HG02970 (cell line): ENCODE measurements at regions not wholly inside any gene's neighbourhood (a gene's known extent, or its start where the extent isn't known, plus 50 kb on each side); places are given as distances from the start of the nearest gene placed in this dataset.
"Not testable (repeated sequence)": the region's sequence is repeated elsewhere in the genome, so short reads cannot be mapped to it uniquely, and the experiment has no call there.

Experiments used
- ATAC-seq: cut with Tn5 transposase; IDR thresholded peaks from one replicate; pipeline ENCODE4 v1.9.1; 2021; ENCODE audit warnings: mild to moderate bottlenecking, moderate library complexity, moderate number of reproducible peaks; ENCODE audit not compliant: unreplicated experiment, low FRiP score

GRCh38 chr16:29175411-29176153, 190.7 kb downstream of the LAT start:
- ATAC-seq, result not testable (repeated sequence)

- ATAC-seq, result not testable (repeated sequence)
Measured at GRCh38 chr16:29173371-29174305, 188.8 kb downstream of the LAT start.

GRCh38 chr16:29172098-29172724, 187.4 kb downstream of the LAT start:
- ATAC-seq, result not testable (repeated sequence)

- not testable (repeated sequence) for ATAC-seq
Measured at GRCh38 chr16:29171296-29171695, 186.4 kb downstream of the LAT start.

- ATAC-seq, result not testable (repeated sequence)
Measured at GRCh38 chr16:29170393-29171119, 185.7 kb downstream of the LAT start.

- not testable (repeated sequence) for ATAC-seq
Measured at GRCh38 chr16:29169295-29169994, 184.6 kb downstream of the LAT start.

- ATAC-seq, result not testable (repeated sequence)
Measured at GRCh38 chr16:29168515-29169259, 183.8 kb downstream of the LAT start.

- not testable (repeated sequence) for ATAC-seq
Measured at GRCh38 chr16:29164442-29165089, 179.7 kb downstream of the LAT start.

- not testable (repeated sequence) for ATAC-seq
Measured at GRCh38 chr16:29160171-29160570, 175.3 kb downstream of the LAT start.

GRCh38 chr16:29159603-29160002, 174.8 kb downstream of the LAT start:
- not testable (repeated sequence) for ATAC-seq

GRCh38 chr16:29158785-29159184, 173.9 kb downstream of the LAT start:
- no peak for ATAC-seq

- ATAC-seq, result not testable (repeated sequence)
Measured at GRCh38 chr16:29158031-29158784, 173.4 kb downstream of the LAT start.

- not testable (repeated sequence) for ATAC-seq
Measured at GRCh38 chr16:29157051-29157923, 172.4 kb downstream of the LAT start.

GRCh38 chr16:29156511-29156910, 171.7 kb downstream of the LAT start:
- ATAC-seq, result no peak

- not testable (repeated sequence) for ATAC-seq
Measured at GRCh38 chr16:29155866-29156200, 171.0 kb downstream of the LAT start.

- ATAC-seq, result not testable (repeated sequence)
Measured at GRCh38 chr16:29155131-29155865, 170.4 kb downstream of the LAT start.
